ENCODE measurements at regions not wholly inside any gene's neighbourhood (a gene's known extent, or its start where the extent isn't known, plus 50 kb on each side); places are given as distances from the start of the nearest gene placed in this dataset.

GRCh38 chr2:180497621-180498152, 482.7 kb upstream of the UBE2E3 start:
- H3K4me3 ChIP-seq (ENCODE audit: low read depth, low read length, poor library complexity, severe bottlenecking) = no peak overlapping the region
- POLR2A ChIA-PET (ENCODE audit: low non-redundant PET) = no interaction called here
- H3K27me3 ChIP-seq (replicated peaks; ENCODE audit: insufficient read depth, low read depth, low read length, poor library complexity) = no peaks in the 10 kb centered on the region
- H3K9me3 ChIP-seq (ENCODE audit: low read depth, low read length, poor library complexity, severe bottlenecking) = no peaks in the 10 kb centered on the region
- CTCF ChIA-PET = no interaction called here
- H3K4me1 ChIP-seq (ENCODE audit: insufficient read depth, low read length, poor library complexity, severe bottlenecking) = no peaks in the 10 kb centered on the region
- no peak for DNase-seq (ENCODE audit: low spot score)
- no peaks in the 10 kb centered on the region for H3K36me3 ChIP-seq (ENCODE audit: insufficient read depth, low read length, poor library complexity, severe bottlenecking)
- BruUV-seq (replicated peaks) = no TSS peak
- intact Hi-C loops (cut with micrococcal nuclease; ENCODE audit: unreplicated experiment) = no loop called here
- no peak for TF ChIP-seq CTCF (conservative IDR thresholded peaks at IDR 0.05; ENCODE audit: low read depth, low read length)
- no peak for TF ChIP-seq EZH2 (IDR thresholded peaks at IDR 0.05; ENCODE audit: borderline replicate concordance, low read depth, low read length, poor library complexity, severe bottlenecking)
- H3K27ac ChIP-seq (ENCODE audit: low read depth, low read length, poor library complexity, severe bottlenecking) = no peak overlapping the region

GRCh38 chr2:180495606-180496005, 484.8 kb upstream of the UBE2E3 start:
- intact Hi-C loops (cut with micrococcal nuclease; ENCODE audit: unreplicated experiment) = no loop called here
- no peaks in the 10 kb centered on the region for H3K4me1 ChIP-seq (ENCODE audit: insufficient read depth, low read length, poor library complexity, severe bottlenecking)
- no peaks in the 10 kb centered on the region for H3K9me3 ChIP-seq (ENCODE audit: low read depth, low read length, poor library complexity, severe bottlenecking)
- H3K36me3 ChIP-seq (ENCODE audit: insufficient read depth, low read length, poor library complexity, severe bottlenecking) = no peaks in the 10 kb centered on the region
- H3K4me3 ChIP-seq (ENCODE audit: low read depth, low read length, poor library complexity, severe bottlenecking) = no peak overlapping the region
- no TSS peak for BruUV-seq (replicated peaks)
- no peak for DNase-seq (ENCODE audit: low spot score)
- POLR2A ChIA-PET (ENCODE audit: low non-redundant PET) = no interaction called here
- TF ChIP-seq CTCF (conservative IDR thresholded peaks at IDR 0.05; ENCODE audit: low read depth, low read length) (no peak), EZH2 (IDR thresholded peaks at IDR 0.05; ENCODE audit: borderline replicate concordance, low read depth, low read length, poor library complexity, severe bottlenecking) (no peak)
- CTCF ChIA-PET = no interaction called here
- H3K27ac ChIP-seq (ENCODE audit: low read depth, low read length, poor library complexity, severe bottlenecking) = no peak overlapping the region
- no peaks in the 10 kb centered on the region for H3K27me3 ChIP-seq (replicated peaks; ENCODE audit: insufficient read depth, low read depth, low read length, poor library complexity)

GRCh38 chr2:180494286-180494685, 486.1 kb upstream of the UBE2E3 start:
- Histone ChIP-seq H3K4me1 (ENCODE audit: insufficient read depth, low read length, poor library complexity, severe bottlenecking) (no peaks in the 10 kb centered on the region), H3K4me3 (ENCODE audit: low read depth, low read length, poor library complexity, severe bottlenecking) (no peak overlapping the region), H3K9me3 (ENCODE audit: low read depth, low read length, poor library complexity, severe bottlenecking) (no peaks in the 10 kb centered on the region), H3K27me3 (replicated peaks; ENCODE audit: insufficient read depth, low read depth, low read length, poor library complexity) (no peaks in the 10 kb centered on the region), H3K36me3 (ENCODE audit: insufficient read depth, low read length, poor library complexity, severe bottlenecking) (no peaks in the 10 kb centered on the region), H3K27ac (ENCODE audit: low read depth, low read length, poor library complexity, severe bottlenecking) (no peak overlapping the region)
- DNase-seq (ENCODE audit: low spot score) = no peak
- POLR2A ChIA-PET (ENCODE audit: low non-redundant PET) = no interaction called here
- intact Hi-C loops (cut with micrococcal nuclease; ENCODE audit: unreplicated experiment) = no loop called here
- TF ChIP-seq EZH2 (IDR thresholded peaks at IDR 0.05; ENCODE audit: borderline replicate concordance, low read depth, low read length, poor library complexity, severe bottlenecking) (no peak), CTCF (conservative IDR thresholded peaks at IDR 0.05; ENCODE audit: low read depth, low read length) (no peak)
- CTCF ChIA-PET = no interaction called here
- no TSS peak for BruUV-seq (replicated peaks)

Data from A673 (cell line).